Astrocyte of the cerebellum (primary cell): ENCODE measurements at regions not wholly inside any gene's neighbourhood (a gene's known extent, or its start where the extent isn't known, plus 50 kb on each side); places are given as distances from the start of the nearest gene placed in this dataset.

ENCODE experiments used
- DNase-seq: peaks from one replicate; pipeline ENCODE4 v3.0.0-alpha.2; 2011; ENCODE audit warnings: low read depth
- H3K4me3 ChIP-seq: 2 replicates; pipeline ENCODE4 v1.5.1; 2011; ENCODE audit warnings: mild to moderate bottlenecking, low read depth, low read length, moderate library complexity
- in situ Hi-C: cut with HindIII; loops from 2 replicates; pipeline ENCODE4 v1.10.0; 2017; ENCODE audit warnings: low sequenced_read_pairs
- TF ChIP-seq, protein P1 (sequence below): IDR thresholded peaks from 2 replicates; pipeline ENCODE4 v1.5.1; 2012; ENCODE audit warnings: low read length, low read depth, moderate library complexity, mild to moderate bottlenecking; ENCODE audit errors: missing control alignments

GRCh38 chr1:232699814-232700213 lies 69.9 kb upstream of the SIPA1L2 start:
- TF ChIP-seq, protein P1, sequence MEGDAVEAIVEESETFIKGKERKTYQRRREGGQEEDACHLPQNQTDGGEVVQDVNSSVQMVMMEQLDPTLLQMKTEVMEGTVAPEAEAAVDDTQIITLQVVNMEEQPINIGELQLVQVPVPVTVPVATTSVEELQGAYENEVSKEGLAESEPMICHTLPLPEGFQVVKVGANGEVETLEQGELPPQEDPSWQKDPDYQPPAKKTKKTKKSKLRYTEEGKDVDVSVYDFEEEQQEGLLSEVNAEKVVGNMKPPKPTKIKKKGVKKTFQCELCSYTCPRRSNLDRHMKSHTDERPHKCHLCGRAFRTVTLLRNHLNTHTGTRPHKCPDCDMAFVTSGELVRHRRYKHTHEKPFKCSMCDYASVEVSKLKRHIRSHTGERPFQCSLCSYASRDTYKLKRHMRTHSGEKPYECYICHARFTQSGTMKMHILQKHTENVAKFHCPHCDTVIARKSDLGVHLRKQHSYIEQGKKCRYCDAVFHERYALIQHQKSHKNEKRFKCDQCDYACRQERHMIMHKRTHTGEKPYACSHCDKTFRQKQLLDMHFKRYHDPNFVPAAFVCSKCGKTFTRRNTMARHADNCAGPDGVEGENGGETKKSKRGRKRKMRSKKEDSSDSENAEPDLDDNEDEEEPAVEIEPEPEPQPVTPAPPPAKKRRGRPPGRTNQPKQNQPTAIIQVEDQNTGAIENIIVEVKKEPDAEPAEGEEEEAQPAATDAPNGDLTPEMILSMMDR: no peak
- DNase-seq: no peak
- no peak overlapping the region for H3K4me3 ChIP-seq
- in situ Hi-C loops: no loop called here

- TF ChIP-seq, protein P1: no peak
- no peak overlapping the region for H3K4me3 ChIP-seq
- in situ Hi-C loops: no loop called here
- no peak for DNase-seq
These were observed 73.0 kb upstream of the SIPA1L2 start for GRCh38 chr1:232702911-232703310.

DNA sequence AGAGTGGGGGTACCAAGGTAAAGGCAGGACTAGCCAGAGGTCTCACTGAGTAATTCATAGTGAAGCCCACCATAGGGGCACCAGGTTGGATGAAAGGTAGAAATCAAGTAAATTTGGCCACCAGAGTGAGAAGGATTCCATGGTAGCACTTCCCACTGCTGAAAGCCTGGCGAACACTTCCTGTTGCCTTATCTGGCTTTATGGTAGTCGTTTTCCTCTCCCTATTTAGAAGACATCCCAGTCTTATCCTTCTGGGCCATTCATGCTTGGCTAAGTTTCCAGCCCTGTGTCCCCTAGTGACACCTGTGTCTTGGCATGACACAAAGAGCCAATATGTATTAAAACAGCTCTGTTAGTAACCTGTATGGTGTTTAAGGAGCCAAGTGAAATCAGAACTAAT lies 74.3 kb upstream of the SIPA1L2 start:
- no peak overlapping the region for H3K4me3 ChIP-seq
- TF ChIP-seq, protein P1: no peak
- no peak for DNase-seq
- in situ Hi-C loops: no loop called here

DNA sequence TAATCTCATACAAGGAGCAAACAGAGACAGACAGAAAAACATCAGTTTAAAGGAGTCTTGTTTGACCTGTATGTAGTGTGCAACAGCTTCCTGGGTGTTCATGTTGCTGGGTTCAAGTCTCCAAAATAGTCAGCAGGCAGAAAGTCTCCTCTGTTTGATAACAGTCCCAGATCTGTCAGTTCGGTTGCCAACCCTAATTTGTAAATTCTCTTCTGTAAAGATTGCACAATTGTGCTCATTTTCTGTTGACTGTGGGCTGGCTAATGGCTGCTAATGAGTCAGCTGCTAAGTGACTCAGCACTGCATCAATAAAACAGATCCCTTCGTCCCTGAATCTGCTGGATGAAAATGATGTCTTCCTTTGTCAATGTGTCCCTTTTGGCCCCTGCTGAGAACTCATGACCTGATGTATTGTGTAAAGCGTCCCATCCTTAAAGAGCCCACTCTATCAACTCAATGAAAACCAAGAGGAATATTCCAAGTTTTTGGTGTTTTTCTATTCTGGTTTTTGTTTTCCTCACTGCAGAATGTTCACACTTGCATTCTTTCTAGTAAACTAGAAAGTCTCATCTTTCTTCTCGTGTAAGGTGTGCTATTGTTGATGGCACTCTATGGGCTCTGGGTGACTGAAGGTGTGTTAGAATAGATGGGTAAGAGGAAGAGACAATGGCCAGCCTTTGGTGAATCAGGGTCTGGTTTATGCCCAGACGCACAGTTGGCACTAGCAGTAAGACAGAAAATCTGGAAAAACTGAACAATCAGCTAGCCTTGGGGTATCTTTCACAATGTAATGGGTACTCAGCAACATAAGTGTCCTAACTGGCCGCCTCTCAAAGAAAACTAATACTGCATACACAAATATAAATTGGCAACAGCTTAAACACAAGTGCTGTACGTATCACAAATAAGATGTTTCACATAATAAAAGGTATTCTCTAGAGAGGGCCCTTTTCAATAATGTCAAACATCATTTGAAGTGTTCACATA lies 75.1 kb upstream of the SIPA1L2 start:
- TF ChIP-seq, protein P1: no peak
- DNase-seq: peak; percentile 74
- H3K4me3 ChIP-seq: no peak overlapping the region
- in situ Hi-C loops: no loop called here

DNA sequence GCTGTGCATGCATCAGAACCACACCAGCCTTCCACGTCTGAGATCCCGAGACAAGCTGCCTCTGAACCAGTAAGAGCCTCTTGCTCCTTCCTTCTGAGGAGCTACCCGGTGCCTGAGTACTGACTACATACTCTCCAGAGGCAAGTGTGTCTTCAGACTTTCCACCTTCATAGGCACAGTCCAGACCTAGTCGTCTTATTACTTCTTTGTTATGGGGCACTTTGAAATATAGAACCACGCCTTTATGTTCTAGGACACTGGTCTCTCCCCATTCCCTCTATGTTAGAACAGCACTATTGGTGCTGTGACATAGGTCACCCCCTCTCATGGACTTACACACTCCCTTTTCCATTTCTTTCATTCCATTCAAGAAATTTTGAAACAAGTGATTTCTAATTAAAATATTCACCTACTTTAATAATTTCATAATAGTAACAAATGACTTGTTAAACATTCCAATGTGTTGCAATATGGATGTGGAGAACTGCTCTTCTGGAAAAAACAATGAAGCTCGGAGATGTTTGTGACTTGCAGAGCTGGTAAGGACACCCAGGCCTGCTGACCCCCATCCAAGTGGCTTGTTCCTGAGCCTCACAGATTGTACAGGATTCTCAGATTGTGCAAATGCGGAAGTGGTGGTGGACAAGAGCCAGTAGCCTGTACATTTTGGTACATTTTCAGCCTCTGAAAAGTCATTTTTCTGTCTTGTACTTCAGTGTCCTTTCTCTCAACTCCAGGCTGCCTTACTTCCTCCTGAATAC lies 76.1 kb upstream of the SIPA1L2 start:
- in situ Hi-C loops: no loop called here
- no peak for DNase-seq
- no peak overlapping the region for H3K4me3 ChIP-seq
- TF ChIP-seq, protein P1: no peak

- TF ChIP-seq, protein P1: no peak
- in situ Hi-C loops: no loop called here
These were observed 77.2 kb upstream of the SIPA1L2 start for GRCh38 chr1:232707142-232707541.

More at GRCh38 chr1:232707142-232707541, 77.2 kb upstream of the SIPA1L2 start:
- DNase-seq: no peak
- no peak overlapping the region for H3K4me3 ChIP-seq
